ENCODE measurements at regions not wholly inside any gene's neighbourhood (a gene's known extent, or its start where the extent isn't known, plus 50 kb on each side); places are given as distances from the start of the nearest gene placed in this dataset.

DNA sequence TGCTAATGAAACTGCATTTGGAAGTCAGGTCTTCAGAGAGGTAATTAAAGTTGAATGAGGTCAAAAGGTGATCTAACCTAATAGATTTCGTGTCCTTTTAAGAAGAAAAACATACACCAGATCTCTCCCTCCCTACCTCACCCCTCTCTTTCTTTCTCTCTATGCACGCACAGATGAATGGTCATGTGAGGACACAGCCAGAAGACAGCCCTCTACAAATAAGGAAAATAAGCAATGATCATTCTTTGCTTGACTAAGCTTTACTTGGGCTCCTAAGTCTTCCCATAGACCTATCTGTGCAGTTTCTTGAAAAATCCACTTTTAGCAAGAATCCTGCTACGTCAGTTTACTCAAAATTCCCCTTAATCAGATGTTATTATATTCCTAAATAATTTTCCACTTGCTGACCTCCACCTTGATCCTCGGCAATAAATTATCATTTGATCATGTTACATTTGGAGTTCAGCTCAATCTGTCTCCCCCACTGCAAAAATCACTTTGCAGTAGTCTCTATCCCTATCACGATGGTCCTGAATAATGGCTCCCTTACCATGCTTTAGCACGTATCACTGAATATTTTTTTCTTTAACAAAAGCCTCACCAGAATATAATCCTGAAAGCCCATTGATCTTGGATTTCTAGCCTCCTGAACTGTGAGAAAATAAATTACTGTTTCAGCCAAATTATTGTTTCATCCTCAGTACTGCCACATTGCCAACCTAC lies 527.3 kb downstream of the GABRG1 start:
- Histone ChIP-seq H3K4me3 (ENCODE audit: low read depth, low read length) (no peak overlapping the region), H3K27me3 (replicated peaks; ENCODE audit: control insufficient read depth, insufficient read depth, low read length) (no peaks in the 10 kb centered on the region), H3K4me1 (no peaks in the 10 kb centered on the region), H3K9me3 (no peaks in the 10 kb centered on the region), H3K36me3 (ENCODE audit: control insufficient read depth, insufficient read depth, low read length) (no peaks in the 10 kb centered on the region)
- H3K36me3 Mint-ChIP-seq (ENCODE audit: insufficient read depth, unreplicated experiment): no peaks in the 10 kb centered on the region
- ChIA-PET CTCF (no interaction called here), POLR2A (no interaction called here)
- no peaks in the 10 kb centered on the region for H3K27me3 Mint-ChIP-seq (ENCODE audit: insufficient read depth, unreplicated experiment)
- intact Hi-C loops (cut with micrococcal nuclease; ENCODE audit: unreplicated experiment): no loop called here
- no peak for DNase-seq
- no TSS peak for BruUV-seq (replicated peaks)
- no peaks in the 10 kb centered on the region for H3K9me3 Mint-ChIP-seq (ENCODE audit: unreplicated experiment)
- no peak overlapping the region for H3K27ac Mint-ChIP-seq (ENCODE audit: unreplicated experiment)
- no peak overlapping the region for H3K4me3 Mint-ChIP-seq (ENCODE audit: unreplicated experiment)
- no peak for TF ChIP-seq CTCF (IDR thresholded peaks at IDR 0.05; ENCODE audit: insufficient read depth in 1 of 2, low read depth in 1 of 2, low read length in 1 of 2, severe bottlenecking in 1 of 2, unreplicated experiment in 1 of 2)
- no peaks in the 10 kb centered on the region for H3K4me1 Mint-ChIP-seq (ENCODE audit: low read depth, unreplicated experiment)

DNA sequence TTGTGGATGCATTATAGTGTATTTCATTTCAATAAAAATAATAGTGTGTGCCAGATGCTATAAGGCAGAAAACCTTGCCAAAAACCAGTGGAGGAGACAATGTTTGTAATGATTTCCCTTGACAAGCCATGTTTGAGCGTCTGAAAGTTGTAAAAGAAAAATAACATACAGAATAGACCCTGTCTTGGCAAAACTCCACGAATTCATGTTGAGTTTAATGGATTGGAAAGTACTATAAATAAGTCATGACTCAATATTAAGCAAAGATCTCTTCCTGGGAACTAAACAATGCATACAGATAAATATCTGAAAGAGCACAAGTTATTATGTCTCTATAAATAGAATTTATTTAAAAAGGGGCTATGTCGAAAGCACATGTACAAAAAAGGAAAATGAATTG lies 543.5 kb downstream of the GABRG1 start:
- Histone ChIP-seq H3K4me3 (ENCODE audit: low read depth, low read length) (no peak overlapping the region), H3K9me3 (no peaks in the 10 kb centered on the region), H3K27me3 (replicated peaks; ENCODE audit: control insufficient read depth, insufficient read depth, low read length) (no peaks in the 10 kb centered on the region), H3K36me3 (ENCODE audit: control insufficient read depth, insufficient read depth, low read length) (no peaks in the 10 kb centered on the region), H3K4me1 (no peaks in the 10 kb centered on the region)
- POLR2A ChIA-PET: no interaction called here
- Mint-ChIP-seq H3K36me3 (ENCODE audit: insufficient read depth, unreplicated experiment) (no peaks in the 10 kb centered on the region), H3K27ac (ENCODE audit: unreplicated experiment) (no peak overlapping the region), H3K27me3 (ENCODE audit: insufficient read depth, unreplicated experiment) (no peaks in the 10 kb centered on the region), H3K4me1 (ENCODE audit: low read depth, unreplicated experiment) (no peaks in the 10 kb centered on the region), H3K9me3 (ENCODE audit: unreplicated experiment) (no peaks in the 10 kb centered on the region), H3K4me3 (ENCODE audit: unreplicated experiment) (no peak overlapping the region)
- TF ChIP-seq CTCF (IDR thresholded peaks at IDR 0.05; ENCODE audit: insufficient read depth in 1 of 2, low read depth in 1 of 2, low read length in 1 of 2, severe bottlenecking in 1 of 2, unreplicated experiment in 1 of 2): no peak
- no TSS peak for BruUV-seq (replicated peaks)
- CTCF ChIA-PET: no interaction called here
- no peak for DNase-seq
- intact Hi-C loops (cut with micrococcal nuclease; ENCODE audit: unreplicated experiment): no loop called here

GRCh38 chr4:45578874-45579273 lies 545.0 kb downstream of the GABRG1 start:
- H3K36me3 ChIP-seq (ENCODE audit: control insufficient read depth, insufficient read depth, low read length): no peaks in the 10 kb centered on the region
- H3K4me3 ChIP-seq (ENCODE audit: low read depth, low read length): no peak overlapping the region
- H3K4me3 Mint-ChIP-seq (ENCODE audit: unreplicated experiment): no peak overlapping the region
- no peaks in the 10 kb centered on the region for H3K27me3 Mint-ChIP-seq (ENCODE audit: insufficient read depth, unreplicated experiment)
- no peaks in the 10 kb centered on the region for H3K9me3 Mint-ChIP-seq (ENCODE audit: unreplicated experiment)
- no peaks in the 10 kb centered on the region for H3K4me1 Mint-ChIP-seq (ENCODE audit: low read depth, unreplicated experiment)
- H3K36me3 Mint-ChIP-seq (ENCODE audit: insufficient read depth, unreplicated experiment): no peaks in the 10 kb centered on the region
- intact Hi-C loops (cut with micrococcal nuclease; ENCODE audit: unreplicated experiment): no loop called here
- H3K27ac Mint-ChIP-seq (ENCODE audit: unreplicated experiment): no peak overlapping the region
- no peaks in the 10 kb centered on the region for H3K9me3 ChIP-seq
- H3K27me3 ChIP-seq (replicated peaks; ENCODE audit: control insufficient read depth, insufficient read depth, low read length): no peaks in the 10 kb centered on the region
- ChIA-PET POLR2A (no interaction called here), CTCF (no interaction called here)
- BruUV-seq (replicated peaks): no TSS peak
- H3K4me1 ChIP-seq: no peaks in the 10 kb centered on the region
- no peak for TF ChIP-seq CTCF (IDR thresholded peaks at IDR 0.05; ENCODE audit: insufficient read depth in 1 of 2, low read depth in 1 of 2, low read length in 1 of 2, severe bottlenecking in 1 of 2, unreplicated experiment in 1 of 2)
- no peak for DNase-seq

Data from Caco-2 (cell line).